ENCODE measurements at regions not wholly inside any gene's neighbourhood (a gene's known extent, or its start where the extent isn't known, plus 50 kb on each side); places are given as distances from the start of the nearest gene placed in this dataset.

GRCh38 chr5:19143935-19144334 is 844.1 kb downstream of the CDH18 start:
- TF ChIP-seq RAD21 (IDR thresholded peaks at IDR 0.05; ENCODE audit: low read length) = no peak
- TF ChIP-seq MAZ (IDR thresholded peaks at IDR 0.05; ENCODE audit: borderline replicate concordance, low read depth, low read length) = no peak
- no peak for TF ChIP-seq BHLHE40 (IDR thresholded peaks at IDR 0.05; ENCODE audit: low read depth, low read length)
- no peak for TF ChIP-seq CTCF (conservative IDR thresholded peaks at IDR 0.05; ENCODE audit: low read depth, low read length)
- no peak for TF ChIP-seq POLR2A (IDR thresholded peaks at IDR 0.05; ENCODE audit: low read depth, low read length)
- TF ChIP-seq MAFK (IDR thresholded peaks at IDR 0.05; ENCODE audit: low read depth, low read length) = no peak

Measured in IMR-90 (cell line).